ENCODE measurements at regions not wholly inside any gene's neighbourhood (a gene's known extent, or its start where the extent isn't known, plus 50 kb on each side); places are given as distances from the start of the nearest gene placed in this dataset.

DNA sequence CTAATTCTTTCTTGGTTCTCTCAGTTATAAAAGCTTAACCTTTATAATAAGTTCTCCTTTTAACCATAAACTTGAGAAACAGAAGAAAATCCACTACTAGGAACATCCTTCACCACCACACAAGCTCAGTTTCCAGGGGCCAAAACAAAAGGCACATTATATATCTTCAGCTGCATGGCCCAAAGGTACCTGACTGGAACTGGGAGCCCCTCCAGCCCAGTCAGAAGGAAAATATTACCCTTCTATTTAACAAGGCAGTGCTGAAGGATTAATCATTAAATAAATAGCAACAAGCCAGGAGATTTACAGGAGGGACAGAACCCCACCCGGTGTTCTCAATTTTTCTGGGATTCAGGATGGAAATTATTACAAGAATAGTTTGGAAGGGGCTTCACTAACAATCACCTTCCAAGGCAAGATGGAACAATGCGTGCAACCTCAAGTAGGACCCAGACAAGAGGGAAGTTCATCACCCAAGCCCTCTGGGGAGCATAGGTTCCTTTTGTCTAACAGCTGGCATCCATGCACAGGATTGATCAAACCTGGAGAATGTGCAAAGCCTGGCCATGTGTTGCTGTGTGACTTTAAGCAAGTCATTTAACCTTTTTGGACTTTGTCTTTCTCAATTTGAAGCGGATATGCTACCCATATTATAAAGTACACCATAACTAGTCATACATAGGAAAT is 159.6 kb upstream of the SETBP1 start:
- DNase-seq = no peak
- H3K27me3 ChIP-seq = no peaks in the 10 kb centered on the region
- H3K4me3 ChIP-seq = no peak overlapping the region
- no peak overlapping the region for H3K27ac ChIP-seq
- intact Hi-C loops (cut with DNase I) = no loop called here
- TF ChIP-seq, protein P1, sequence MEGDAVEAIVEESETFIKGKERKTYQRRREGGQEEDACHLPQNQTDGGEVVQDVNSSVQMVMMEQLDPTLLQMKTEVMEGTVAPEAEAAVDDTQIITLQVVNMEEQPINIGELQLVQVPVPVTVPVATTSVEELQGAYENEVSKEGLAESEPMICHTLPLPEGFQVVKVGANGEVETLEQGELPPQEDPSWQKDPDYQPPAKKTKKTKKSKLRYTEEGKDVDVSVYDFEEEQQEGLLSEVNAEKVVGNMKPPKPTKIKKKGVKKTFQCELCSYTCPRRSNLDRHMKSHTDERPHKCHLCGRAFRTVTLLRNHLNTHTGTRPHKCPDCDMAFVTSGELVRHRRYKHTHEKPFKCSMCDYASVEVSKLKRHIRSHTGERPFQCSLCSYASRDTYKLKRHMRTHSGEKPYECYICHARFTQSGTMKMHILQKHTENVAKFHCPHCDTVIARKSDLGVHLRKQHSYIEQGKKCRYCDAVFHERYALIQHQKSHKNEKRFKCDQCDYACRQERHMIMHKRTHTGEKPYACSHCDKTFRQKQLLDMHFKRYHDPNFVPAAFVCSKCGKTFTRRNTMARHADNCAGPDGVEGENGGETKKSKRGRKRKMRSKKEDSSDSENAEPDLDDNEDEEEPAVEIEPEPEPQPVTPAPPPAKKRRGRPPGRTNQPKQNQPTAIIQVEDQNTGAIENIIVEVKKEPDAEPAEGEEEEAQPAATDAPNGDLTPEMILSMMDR (IDR thresholded peaks at IDR 0.05) = no peak
- H3K9me3 ChIP-seq = no peaks in the 10 kb centered on the region
- no peaks in the 10 kb centered on the region for H3K4me1 ChIP-seq
- no peak for ATAC-seq
- H3K36me3 ChIP-seq = no peaks in the 10 kb centered on the region

DNA sequence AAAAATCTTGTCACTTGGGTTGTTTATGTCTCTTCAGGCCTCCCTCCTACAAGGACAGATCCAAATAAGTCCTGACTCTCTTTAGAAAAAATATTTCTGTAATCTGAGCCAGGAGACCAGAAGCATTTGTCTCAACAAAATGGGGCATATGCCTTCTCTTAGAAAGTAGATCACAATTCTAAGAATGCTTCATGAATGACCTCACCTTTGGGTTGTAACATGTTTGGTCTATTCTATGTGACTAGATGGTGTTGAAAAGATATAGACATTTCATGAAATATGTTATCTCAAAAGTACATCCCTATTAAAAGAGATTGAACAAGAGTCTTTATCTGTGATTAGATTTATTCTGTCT is 159.0 kb upstream of the SETBP1 start:
- H3K27ac ChIP-seq = no peak overlapping the region
- TF ChIP-seq, protein P1 (IDR thresholded peaks at IDR 0.05) = no peak
- no peaks in the 10 kb centered on the region for H3K36me3 ChIP-seq
- H3K4me3 ChIP-seq = no peak overlapping the region
- DNase-seq (no peak), ATAC-seq (no peak)
- intact Hi-C loops (cut with DNase I) = no loop called here
- no peaks in the 10 kb centered on the region for H3K9me3 ChIP-seq
- H3K4me1 ChIP-seq = no peaks in the 10 kb centered on the region
- no peaks in the 10 kb centered on the region for H3K27me3 ChIP-seq

DNA sequence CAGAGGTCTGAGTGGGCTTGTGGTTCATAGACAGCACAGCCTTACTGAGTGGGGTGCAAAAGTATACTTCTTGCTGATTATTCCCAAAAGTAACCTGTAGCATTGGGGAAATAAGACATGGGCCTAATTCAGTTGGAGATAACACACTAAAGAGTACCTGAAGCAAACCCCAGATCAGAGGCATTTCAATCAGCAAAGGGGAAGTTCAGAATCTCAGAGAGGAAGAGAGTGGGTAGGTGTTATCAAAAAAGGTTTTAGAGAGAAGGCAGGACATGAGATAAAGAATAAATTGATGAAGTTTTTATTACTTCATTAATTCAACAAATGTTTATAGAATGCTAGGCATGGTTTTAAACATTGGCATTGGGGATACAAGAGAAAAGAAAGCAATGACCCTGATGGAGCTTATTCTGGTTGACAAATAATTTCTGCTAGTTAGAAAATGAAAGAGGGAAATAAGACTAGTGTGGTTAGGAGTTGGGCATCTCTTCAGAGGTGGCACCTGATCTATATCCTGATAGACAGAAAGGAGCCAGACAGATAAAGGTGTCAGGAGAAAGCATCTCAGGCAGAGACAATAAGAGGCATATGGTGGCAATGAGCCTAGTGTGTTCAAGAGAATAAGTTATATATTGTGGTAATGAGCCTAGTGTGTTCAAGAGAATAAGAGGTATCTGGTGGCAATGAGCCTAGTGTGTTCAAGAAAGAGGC is 153.8 kb upstream of the SETBP1 start:
- H3K27ac ChIP-seq = no peak overlapping the region
- ATAC-seq (no peak), DNase-seq (no peak)
- TF ChIP-seq, protein P1 (IDR thresholded peaks at IDR 0.05) = no peak
- H3K4me1 ChIP-seq = no peaks in the 10 kb centered on the region
- intact Hi-C loops (cut with DNase I) = no loop called here
- H3K36me3 ChIP-seq = no peaks in the 10 kb centered on the region
- no peak overlapping the region for H3K4me3 ChIP-seq
- H3K27me3 ChIP-seq = no peaks in the 10 kb centered on the region
- no peaks in the 10 kb centered on the region for H3K9me3 ChIP-seq

DNA sequence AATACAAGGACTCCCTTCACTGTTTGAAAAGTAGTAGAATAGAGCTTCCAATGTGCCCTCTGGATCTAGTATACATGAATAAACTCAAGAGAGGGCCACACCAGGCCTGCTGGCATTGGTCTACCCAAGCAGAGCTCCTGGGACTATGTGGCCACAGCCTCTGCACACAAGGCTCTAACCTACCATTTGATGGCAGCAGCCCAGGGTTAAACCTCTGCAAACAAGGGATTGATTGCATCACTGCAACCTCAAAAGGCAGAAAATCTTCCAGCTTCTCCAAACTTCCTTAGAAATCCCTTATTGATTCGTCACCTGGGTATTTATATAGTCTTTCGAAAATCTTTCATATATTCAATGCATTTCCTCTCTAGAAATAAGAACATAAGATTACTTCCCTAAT is 147.6 kb upstream of the SETBP1 start:
- intact Hi-C loops (cut with DNase I) = no loop called here
- no peaks in the 10 kb centered on the region for H3K36me3 ChIP-seq
- H3K27me3 ChIP-seq = no peaks in the 10 kb centered on the region
- H3K4me1 ChIP-seq = no peaks in the 10 kb centered on the region
- ATAC-seq (no peak), DNase-seq (no peak)
- no peak overlapping the region for H3K4me3 ChIP-seq
- TF ChIP-seq, protein P1 (IDR thresholded peaks at IDR 0.05) = no peak
- H3K9me3 ChIP-seq = no peaks in the 10 kb centered on the region
- H3K27ac ChIP-seq = no peak overlapping the region

DNA sequence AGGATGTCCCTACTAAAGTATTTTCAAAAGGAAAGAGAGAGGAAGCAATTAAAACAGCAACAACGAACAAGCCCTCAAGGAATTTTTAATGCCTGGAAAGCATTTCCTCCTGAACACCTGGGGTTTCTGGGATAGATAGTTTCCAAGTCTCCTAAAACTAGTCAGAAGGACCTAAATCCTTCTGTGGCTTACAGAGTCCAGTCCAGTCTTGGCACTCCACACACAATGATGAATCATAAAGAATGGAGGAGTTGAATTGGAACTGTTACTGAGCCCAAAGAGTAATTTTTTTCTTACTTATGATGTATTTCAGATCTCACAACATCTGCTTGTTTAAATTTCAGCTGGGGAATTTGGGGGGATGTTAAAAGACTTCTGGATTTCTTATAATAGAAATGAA is 144.6 kb upstream of the SETBP1 start:
- Histone ChIP-seq H3K36me3 (no peaks in the 10 kb centered on the region), H3K4me3 (no peak overlapping the region), H3K9me3 (no peaks in the 10 kb centered on the region), H3K27ac (no peak overlapping the region), H3K27me3 (no peaks in the 10 kb centered on the region), H3K4me1 (no peaks in the 10 kb centered on the region)
- no peak for DNase-seq
- ATAC-seq = no peak
- intact Hi-C loops (cut with DNase I) = no loop called here
- TF ChIP-seq, protein P1 (IDR thresholded peaks at IDR 0.05) = no peak

Data from upper lobe of right lung (tissue), 1 donor.